Gastroesophageal sphincter (tissue), 3 donors: ENCODE measurements at regions not wholly inside any gene's neighbourhood (a gene's known extent, or its start where the extent isn't known, plus 50 kb on each side); places are given as distances from the start of the nearest gene placed in this dataset.

ENCODE experiments used
- CTCF ChIP-seq, 4 experiments: fragments of 200-600 bp in 2 of 4; fragments of 450-650 bp in 2 of 4; sonication (generic) in 1 of 4; IDR thresholded peaks; one replicate each; pipeline ENCODE4 v1.5.1; 2017 to 2019; ENCODE audit warnings: antibody characterized with exemption in 4 of 4, mild to moderate bottlenecking in 2 of 4, moderate library complexity in 2 of 4
- POLR2A ChIP-seq, 2 donors: fragments of 450-650 bp; IDR thresholded peaks; one replicate each; pipeline ENCODE4 v1.6.1; 2017; ENCODE audit warnings: antibody characterized with exemption in 2 of 2, mild to moderate bottlenecking in 2 of 2, moderate library complexity in 1 of 2
- POLR2AphosphoS5 ChIP-seq: sonication (generic); formaldehyde crosslinking; IDR thresholded peaks from one replicate; pipeline ENCODE4 v1.6.1; 2017; ENCODE audit warnings: antibody characterized with exemption

GRCh38 chr1:5756434-5757186 is 235.6 kb downstream of the NPHP4 start:
- TF ChIP-seq CTCF (IDR thresholded peaks at IDR 0.05): no peak
- no peak for TF ChIP-seq POLR2AphosphoS5
- no peak for TF ChIP-seq POLR2A (IDR thresholded peaks at IDR 0.05)
